HG03175 (cell line): ENCODE measurements at regions not wholly inside any gene's neighbourhood (a gene's known extent, or its start where the extent isn't known, plus 50 kb on each side); places are given as distances from the start of the nearest gene placed in this dataset.
"Not testable (repeated sequence)": the region's sequence is repeated elsewhere in the genome, so short reads cannot be mapped to it uniquely, and the experiment has no call there.

ENCODE experiments used
- ATAC-seq: cut with Tn5 transposase; IDR thresholded peaks from one replicate; pipeline ENCODE4 v1.9.1; 2021; ENCODE audit warnings: mild to moderate bottlenecking, moderate library complexity; ENCODE audit not compliant: unreplicated experiment

DNA sequence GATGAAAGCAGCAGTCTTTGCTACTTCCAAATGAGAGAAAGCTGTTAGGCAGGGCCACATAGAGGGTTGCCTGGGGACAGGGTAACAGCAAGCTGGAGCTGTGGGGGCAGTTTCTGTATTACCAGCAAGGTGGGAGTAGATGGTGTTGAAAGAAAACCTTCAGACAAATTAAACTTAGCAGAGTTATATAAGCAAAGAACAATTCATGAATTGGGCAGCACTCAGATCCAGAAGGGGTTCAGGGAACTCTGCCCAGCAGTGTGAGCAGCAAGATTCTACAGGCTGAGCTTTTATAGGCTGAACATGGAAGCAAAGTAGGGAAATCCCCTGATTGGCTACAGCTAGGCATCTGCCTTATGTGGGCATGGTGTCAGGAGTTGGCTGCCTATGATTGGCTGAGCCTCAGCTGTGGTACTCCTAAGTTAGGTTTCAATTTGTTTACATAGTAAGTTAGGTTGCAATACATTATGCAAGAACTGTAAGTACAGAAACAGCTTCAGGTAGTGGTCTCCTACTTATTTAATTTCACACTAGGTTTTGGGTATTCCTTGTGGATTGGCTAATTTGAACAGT lies 64.1 kb upstream of the TMPRSS2 start:
- ATAC-seq = no peak

DNA sequence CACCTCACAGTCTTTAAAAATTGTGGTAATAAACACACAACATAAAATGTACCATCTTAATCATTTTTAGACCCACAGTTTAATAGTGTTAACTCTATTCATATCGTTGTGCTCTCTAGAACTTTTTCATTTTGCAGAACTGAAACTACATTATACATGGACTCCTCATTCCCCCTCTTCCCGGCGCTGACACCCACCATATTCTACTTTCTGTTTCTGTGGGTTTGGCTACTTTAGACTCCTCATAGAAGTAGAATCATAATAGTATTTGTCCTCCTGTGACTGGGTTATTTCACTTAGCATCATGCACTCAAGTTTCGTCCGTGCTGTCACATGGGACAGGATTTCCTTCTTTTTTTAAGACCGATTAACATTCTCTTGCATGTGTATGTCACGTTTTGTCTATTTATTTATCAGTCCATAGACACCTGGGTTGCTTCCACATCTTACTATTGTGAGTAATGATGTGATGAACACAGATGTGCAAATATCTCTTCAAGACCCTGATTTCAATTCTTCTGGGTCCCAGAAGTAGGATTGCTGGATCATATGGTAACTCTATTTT lies 62.9 kb upstream of the TMPRSS2 start:
- ATAC-seq = peak; percentile 90

DNA sequence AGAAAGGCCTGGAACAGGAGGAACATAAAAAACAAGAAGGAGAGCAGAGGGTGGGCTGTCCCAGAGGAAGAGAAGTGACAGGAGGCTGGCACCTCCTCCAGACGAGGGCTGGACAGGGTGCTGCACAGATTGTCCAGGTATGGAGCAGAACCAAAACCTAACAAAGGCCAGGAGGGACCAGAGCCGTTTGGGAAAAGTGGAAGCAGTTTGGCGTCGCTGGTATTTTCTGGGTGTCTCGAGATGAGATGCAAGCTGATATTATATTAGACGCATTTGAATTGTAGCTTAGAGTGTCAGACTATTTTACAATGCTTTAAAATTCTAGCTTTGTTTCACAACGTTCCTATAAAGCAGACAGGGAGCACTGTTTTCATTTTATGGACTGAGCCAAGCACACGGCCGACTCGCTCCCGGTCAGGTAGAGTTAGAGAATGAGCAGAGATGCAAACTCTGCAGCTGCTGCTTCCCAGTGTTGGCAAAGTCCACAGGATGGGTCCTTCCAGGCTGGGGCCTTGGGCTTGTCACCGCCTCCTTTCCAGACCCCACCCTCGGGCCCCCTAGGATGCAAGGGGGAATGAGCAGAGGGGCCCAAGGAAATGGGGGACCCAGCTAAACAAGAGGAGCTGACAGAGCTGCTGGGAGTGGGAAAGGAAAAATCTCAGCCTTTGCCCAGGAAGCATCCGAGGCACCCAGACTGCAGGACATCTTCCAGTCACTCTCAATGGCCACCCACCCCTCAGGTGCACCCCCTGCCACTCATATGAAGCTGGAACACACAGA lies 60.8 kb upstream of the TMPRSS2 start:
- ATAC-seq = no peak

DNA sequence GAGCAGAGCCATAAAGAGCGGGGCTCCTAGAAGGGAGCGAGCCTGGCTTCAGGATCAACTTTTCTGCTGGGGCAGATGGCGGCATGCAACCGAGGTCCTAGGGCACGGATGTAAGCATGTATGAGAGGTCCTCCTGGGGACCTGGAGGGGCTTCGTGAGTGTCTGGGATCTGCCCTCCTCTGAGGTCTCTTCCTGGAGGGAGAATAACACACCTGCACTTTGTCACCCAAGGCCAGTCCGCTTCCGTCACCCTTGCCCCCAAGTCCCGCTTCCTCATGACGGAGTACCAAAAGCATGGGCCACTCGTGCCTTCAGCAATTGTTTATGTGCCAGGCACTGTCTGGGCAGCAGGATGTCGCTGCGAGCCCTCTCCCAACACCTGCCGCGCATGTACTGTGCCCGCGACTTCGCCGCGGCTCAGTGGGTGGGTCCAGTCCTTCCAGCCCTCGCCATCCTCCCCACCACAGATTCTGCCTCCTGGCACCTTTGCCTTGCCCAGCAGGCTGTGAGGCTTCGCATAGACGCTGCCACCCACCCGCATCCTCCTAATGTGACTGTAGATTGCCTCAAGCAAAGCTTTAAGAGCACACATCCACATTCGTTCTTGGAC lies 60.0 kb upstream of the TMPRSS2 start:
- no peak for ATAC-seq

DNA sequence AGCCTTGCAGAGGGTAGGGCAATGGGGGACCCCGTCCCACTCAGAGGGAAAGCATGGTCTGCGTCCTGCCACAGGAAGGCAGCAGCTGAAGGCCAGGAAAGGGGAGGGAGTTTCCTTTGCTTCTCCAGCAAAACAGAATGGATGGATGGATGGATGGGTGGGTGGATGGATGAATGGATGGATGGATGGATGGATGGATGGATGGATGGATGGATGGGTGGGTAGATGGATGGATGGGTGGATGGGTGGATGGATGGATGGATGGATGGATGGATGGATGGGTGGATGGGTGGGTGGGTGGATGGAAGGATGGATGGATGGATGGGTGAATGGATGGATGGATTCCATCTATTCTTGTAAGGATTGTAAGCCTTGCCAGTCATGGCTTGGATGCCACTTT lies 59.3 kb upstream of the TMPRSS2 start:
- not testable (repeated sequence) for ATAC-seq

DNA sequence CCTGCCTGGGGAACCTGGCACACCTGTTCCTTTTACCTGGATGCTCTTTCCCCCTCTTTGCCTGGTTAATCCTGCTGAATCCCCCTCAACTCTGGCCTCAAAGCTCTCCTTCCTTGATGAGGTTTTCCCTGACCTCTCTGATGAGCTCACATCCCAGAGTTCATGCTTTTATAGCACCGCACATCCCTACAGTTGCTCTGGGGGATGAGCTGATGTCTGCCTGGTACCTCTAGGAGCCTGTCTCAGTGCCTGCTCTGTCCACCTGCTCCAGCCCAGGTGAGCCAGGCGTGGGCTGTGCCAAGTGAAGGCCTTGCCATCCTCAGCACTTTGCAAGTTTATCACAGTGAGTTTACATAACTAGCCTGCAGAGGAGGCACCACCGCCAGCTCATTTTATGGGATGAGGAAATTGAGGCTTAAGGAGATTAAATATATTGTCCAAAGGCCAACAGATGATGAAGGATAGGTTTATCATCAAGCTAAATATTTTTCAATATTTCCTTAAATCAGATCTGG lies 58.6 kb upstream of the TMPRSS2 start:
- ATAC-seq = no peak

DNA sequence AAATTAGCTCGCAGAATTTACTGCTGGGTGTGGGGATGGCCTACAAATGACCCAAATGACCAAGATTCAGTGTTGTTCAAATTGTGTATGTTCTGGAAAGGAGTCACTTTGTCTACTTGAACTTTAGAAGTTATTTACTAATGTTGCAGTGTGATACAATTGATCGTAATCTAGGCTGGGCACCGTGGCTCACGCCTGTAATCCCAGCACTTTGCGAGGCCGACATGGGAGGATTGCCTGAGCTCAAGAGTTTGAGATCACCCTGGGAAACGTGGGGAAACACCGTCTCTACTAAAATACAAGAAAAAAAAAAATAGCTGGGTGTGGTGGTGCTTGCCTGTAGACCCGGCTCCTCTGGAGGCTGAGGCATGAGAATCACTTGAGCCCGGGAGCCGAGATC lies 57.6 kb upstream of the TMPRSS2 start:
- no peak for ATAC-seq

DNA sequence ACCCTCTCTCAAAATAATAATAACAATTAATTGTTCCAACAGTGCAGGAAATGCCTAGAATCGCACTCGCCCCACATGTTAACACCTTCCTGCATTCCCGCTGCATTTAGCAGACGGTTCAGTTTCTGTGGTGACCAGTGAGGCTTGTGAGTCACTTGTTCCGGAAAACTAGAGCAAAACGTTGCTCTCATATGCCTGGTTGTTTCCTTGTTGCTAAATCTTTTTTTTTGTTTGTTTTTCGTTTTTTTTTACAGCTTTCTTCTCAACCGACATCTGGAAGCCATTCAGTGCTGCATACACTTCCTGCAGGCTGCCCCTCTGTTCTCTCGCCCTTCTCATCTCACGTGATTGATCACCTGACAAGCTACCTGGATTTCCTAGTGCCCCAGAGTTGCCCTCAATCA lies 56.9 kb upstream of the TMPRSS2 start:
- no peak for ATAC-seq

DNA sequence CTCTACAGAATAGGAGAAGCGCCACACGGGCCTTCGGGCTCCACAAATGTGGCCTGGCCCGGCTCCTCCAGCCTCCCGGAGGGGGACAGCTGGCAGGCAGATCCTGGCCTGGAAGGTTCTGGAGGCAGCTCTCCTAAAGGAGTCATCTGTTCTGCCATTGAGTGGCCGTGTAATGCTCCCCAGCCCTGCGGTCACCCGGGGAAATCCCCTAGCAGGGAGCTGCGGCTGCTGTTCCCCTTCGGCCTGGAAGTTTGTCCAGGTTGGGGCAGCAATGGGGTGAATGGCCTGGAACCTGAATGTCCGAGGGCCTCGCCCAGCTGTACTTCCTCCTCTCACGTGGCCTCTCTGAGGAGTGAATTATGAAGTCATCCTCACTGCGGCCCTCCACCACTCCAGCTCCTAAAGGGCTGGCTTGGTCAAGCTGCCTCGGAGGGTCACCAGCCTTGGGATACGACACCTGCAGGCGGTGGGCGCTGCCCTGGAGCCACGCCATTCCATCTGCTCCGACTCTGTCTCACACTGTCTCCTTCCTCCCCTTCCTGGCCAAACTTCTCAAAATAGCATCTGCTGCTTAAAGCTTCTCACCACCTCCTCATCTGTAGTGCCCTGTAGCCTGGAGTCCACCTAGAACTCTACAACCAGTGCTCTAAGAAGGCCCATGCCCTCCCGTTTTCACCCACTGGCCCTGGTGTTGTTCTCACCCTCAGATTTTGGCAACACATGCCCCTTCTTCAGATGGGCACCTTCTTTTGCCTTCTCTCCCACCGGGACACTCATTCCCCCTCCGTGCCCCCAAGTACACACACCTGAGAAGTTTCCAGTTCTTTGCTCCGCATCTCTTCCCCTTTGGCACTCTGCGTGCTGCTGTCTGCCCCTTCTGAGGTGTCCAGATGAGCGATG lies 54.4 kb upstream of the TMPRSS2 start:
- no peak for ATAC-seq

DNA sequence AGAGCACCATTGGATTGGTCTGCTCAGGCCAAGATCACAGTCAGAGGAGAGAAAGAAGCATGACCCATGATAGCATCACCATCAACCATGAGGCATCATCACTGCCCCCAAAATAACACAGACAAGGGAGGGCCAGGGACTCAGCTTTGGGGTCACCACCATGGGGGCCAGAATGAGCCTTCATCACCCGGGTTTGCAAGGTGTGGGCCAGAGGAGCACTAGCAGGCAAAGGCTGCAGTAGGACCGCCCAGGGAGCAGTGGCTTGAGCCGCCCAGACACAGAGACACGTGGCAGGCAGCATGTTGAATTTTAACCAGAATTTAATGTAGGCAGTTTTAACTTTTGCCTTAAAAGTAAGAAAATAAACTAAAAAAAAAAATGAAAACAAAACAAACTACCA lies 53.7 kb upstream of the TMPRSS2 start:
- no peak for ATAC-seq

DNA sequence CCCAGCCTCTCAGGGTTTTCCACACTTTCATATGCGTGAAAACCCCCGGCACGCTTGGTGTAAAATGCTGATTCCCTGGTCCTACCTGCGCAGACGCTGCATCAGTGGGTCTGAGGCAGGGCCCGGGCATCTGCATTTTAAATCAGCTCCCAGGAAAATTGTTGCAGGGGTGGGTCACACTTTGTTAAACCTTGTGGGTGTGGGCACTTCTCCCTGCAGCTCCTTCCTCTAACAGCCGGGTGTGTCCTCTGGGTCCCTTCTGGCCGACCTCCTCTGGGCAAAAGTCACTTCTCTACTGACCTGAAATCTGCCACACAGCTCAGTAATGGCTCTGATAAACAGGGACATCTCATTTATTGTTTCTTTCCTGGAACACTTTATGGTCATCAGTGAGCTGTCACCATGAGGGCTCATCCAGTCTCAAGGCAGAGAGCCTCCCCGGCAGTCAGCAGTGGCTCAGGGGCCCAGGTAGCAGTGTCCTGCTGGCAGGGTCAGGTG lies 52.8 kb upstream of the TMPRSS2 start:
- ATAC-seq = no peak

DNA sequence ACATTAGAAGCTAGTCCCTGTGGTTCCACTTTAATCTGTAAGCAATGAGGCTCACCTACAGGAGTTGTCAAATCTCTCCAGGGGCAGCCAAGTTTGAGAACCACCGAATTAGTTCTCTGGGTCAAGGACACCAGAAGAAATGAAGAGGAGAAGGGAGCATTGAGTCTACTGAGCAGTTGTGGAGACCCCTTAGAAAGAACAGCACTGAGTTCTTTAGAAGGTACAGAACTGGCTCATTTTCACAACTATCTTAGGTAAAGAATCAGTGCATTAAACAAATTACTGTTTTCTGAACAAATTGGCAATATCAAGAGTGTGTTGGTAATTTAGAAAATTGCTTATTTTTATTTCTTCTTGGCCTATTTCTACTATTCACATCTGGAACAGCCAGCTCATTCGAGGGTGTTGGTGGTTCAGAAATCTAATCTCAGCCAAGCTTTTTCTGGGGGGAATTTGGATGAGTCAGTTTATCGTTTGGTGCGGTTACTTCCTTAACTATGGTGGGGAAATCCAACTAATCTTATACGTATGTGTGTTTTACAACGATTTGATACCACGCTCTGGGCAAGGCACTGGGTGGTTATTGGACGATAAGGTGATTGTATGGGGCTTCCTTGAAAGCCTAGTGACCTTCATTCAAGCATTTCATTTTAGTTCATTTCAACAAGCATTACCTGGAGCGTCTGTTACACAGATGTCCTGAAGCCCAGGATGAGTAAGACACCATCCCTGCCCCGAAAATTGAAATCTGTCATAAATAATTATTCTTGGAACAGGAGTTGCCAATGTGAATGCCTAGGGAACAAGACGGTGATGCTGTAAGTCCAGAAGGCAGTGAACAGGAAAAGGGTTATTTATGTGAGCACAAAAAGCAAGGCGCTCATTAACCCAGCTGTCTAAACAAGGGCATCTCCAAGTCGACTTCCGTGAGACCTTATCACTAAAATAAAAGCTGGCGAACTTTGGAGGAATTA lies 52.0 kb upstream of the TMPRSS2 start:
- no peak for ATAC-seq

DNA sequence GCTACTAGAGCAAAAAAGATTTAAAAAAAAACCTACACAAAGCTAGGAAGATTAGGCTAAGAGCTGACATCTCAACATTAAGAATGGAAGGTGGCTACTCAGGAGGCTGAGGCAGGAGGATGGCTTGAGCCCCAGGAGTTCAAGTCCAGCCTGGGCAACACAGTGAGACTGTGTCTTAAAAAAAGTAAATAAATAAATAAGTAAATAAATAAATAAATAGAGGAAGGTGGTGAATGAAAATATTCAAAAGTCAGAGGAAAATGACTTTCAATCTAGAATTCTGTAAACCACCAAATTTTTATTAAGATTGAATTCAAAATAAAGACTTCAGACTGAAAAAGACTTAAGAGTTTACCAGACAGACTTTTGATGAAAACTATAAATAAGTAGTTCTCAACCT lies 50.9 kb upstream of the TMPRSS2 start:
- no peak for ATAC-seq

DNA sequence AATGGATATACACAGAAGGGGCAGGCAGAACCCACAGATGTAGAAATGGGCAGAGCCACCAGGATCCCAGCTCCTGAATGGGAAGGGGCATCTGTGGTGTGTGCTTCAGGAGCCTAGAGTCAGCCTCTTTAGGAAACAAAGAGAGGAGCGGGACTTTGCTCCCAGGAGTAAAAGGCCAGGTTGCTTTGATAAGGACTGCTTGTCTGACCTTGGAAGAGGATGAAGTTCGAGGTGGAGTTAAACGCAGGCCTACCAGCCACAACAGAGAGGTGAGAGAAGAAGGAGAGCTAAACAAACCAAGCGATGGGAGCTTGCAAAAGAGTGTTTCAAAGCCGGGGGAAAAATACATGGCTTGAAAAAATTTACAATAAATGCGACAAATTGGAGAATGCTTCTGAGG lies 49.9 kb upstream of the TMPRSS2 start:
- ATAC-seq = no peak
